ENCODE measurements at regions not wholly inside any gene's neighbourhood (a gene's known extent, or its start where the extent isn't known, plus 50 kb on each side); places are given as distances from the start of the nearest gene placed in this dataset.

GRCh38 chr3:146928421-146929059 lies 323.4 kb upstream of the PLSCR5 start:
- Histone ChIP-seq H4K20me1 (ENCODE audit: insufficient read depth, low read length) (no peaks in the 10 kb centered on the region), H2AK5ac (ENCODE audit: low read depth, low read length) (no peak overlapping the region), H2BK20ac (ENCODE audit: low read depth, low read length) (no peak overlapping the region), H3K4ac (ENCODE audit: low read depth, low read length) (no peak overlapping the region), H4K91ac (ENCODE audit: insufficient read depth, low read depth, low read length) (no peak overlapping the region), H3K18ac (ENCODE audit: low read depth, low read length) (no peak overlapping the region), H3K4me3 (ENCODE audit: insufficient read depth, low read depth, low read length) (no peak overlapping the region), H4K8ac (ENCODE audit: low read depth in 2 of 2, low read length in 2 of 2) (no peak overlapping the region), H3K4me2 (ENCODE audit: low read depth, low read length) (no peak overlapping the region), H2BK5ac (ENCODE audit: low read depth, low read length, poor library complexity, severe bottlenecking) (no peak overlapping the region), H3K9me1 (ENCODE audit: insufficient read depth, low read length) (no peaks in the 10 kb centered on the region), H3K27ac (ENCODE audit: insufficient read depth, low read length) (no peak overlapping the region), H3K14ac (replicated peaks; ENCODE audit: low read depth, low read length) (no peak overlapping the region), H3K9ac (ENCODE audit: low read depth, low read length) (no peak overlapping the region), H2BK15ac (ENCODE audit: low read depth, low read length) (no peak overlapping the region), H3K79me1 (ENCODE audit: low read depth in 1 of 2, low read length in 2 of 2) (no peaks in the 10 kb centered on the region), H2AFZ (replicated peaks; ENCODE audit: low read length, poor library complexity) (no peak overlapping the region), H2AK9ac (replicated peaks; ENCODE audit: low read depth, low read length, poor library complexity) (no peak overlapping the region), H3K36me3 (ENCODE audit: control insufficient read depth, insufficient read depth, low read length) (no peaks in the 10 kb centered on the region), H3K27me3 (ENCODE audit: control insufficient read depth, insufficient read depth, low read length) (no peaks in the 10 kb centered on the region), H4K5ac (ENCODE audit: low read depth, low read length) (no peak overlapping the region), H3K9me3 (ENCODE audit: control insufficient read depth, insufficient read depth, low read length) (no peaks in the 10 kb centered on the region), H3K56ac (ENCODE audit: extremely low read depth, insufficient read depth, low read length) (no peak overlapping the region), H3K4me1 (ENCODE audit: control insufficient read depth, insufficient read depth, low read length) (no peaks in the 10 kb centered on the region), H2BK120ac (ENCODE audit: low read depth, low read length) (no peak overlapping the region), H3K23ac (ENCODE audit: low read depth, low read length) (no peak overlapping the region)
- BruUV-seq (replicated peaks) = no TSS peak
- ChIA-PET POLR2A (ENCODE audit: unreplicated experiment) (no interaction called here), CTCF (no interaction called here)
- ATAC-seq (ENCODE audit: low read depth) (no peak), DNase-seq (no peak)
- in situ Hi-C loops (cut with MboI; ENCODE audit: low sequenced_read_pairs) (no loop called here), dilution Hi-C loops (cut with HindIII; ENCODE audit: low sequenced_read_pairs, unreplicated experiment) (no loop called here), intact Hi-C loops (cut with micrococcal nuclease) (no loop called here)
- 54% methylated on average over 2 of the region's 7 CpGs; no CpG with 5 or more reads in 1 of the 2 experiments for WGBS, 2 experiments (ENCODE audit: extremely low coverage in 2 of 2, insufficient read length in 1 of 2)
- TF ChIP-seq MXI1 (IDR thresholded peaks at IDR 0.05; ENCODE audit: borderline replicate concordance, low read depth, low read length) = no peak
- TF ChIP-seq ELK1 (IDR thresholded peaks at IDR 0.05; ENCODE audit: borderline replicate concordance, low read depth, low read length) = no peak
- no peak for TF ChIP-seq NFE2L2 (IDR thresholded peaks at IDR 0.05; ENCODE audit: low read depth, low read length)
- no peak for TF ChIP-seq CHD1 (IDR thresholded peaks at IDR 0.05; ENCODE audit: low read depth, low read length)
- TF ChIP-seq MAFK (IDR thresholded peaks at IDR 0.05; ENCODE audit: low read depth, low read length) = no peak
- no peak for TF ChIP-seq POLR2A (IDR thresholded peaks at IDR 0.05; ENCODE audit: low read depth, low read length)
- TF ChIP-seq RFX5 (IDR thresholded peaks at IDR 0.05; ENCODE audit: low read depth, low read length) = no peak
- TF ChIP-seq CTCF (conservative IDR thresholded peaks at IDR 0.05; ENCODE audit: low read depth, low read length) = no peak
- TF ChIP-seq BHLHE40 (IDR thresholded peaks at IDR 0.05; ENCODE audit: low read depth, low read length) = no peak
- TF ChIP-seq SMC3 (IDR thresholded peaks at IDR 0.05; ENCODE audit: low read depth, low read length) = no peak
- TF ChIP-seq MAZ (IDR thresholded peaks at IDR 0.05; ENCODE audit: borderline replicate concordance, low read depth, low read length) = no peak
- no peak for TF ChIP-seq USF2 (IDR thresholded peaks at IDR 0.05; ENCODE audit: low read depth, low read length)
- TF ChIP-seq RAD21 (IDR thresholded peaks at IDR 0.05; ENCODE audit: low read length) = no peak
